ENCODE measurements at regions not wholly inside any gene's neighbourhood (a gene's known extent, or its start where the extent isn't known, plus 50 kb on each side); places are given as distances from the start of the nearest gene placed in this dataset.
A peak's percentile ranks its signal among the peaks of the same experiment; 100 is the strongest.

GRCh38 chr21:39005502-39005787 is 177.8 kb downstream of the PSMG1 start:
- intact Hi-C loops (cut with DNase I) = loop anchor here (10.0 kb wide), 1 partner anchor 99 kb away; no protein-coding TSS in a partner anchor
- H3K27me3 ChIP-seq = no peaks in the 10 kb centered on the region
- peaks cover 0 to 18% (median 15%) of the 10 kb centered on the region in 4 donors for H3K4me1 ChIP-seq
- no peak overlapping the region for H3K4me3 ChIP-seq
- 43 to 47% methylated on average over 3 of the region's 3 CpGs for WGBS, 2 donors
- no peaks in the 10 kb centered on the region for H3K9me3 ChIP-seq
- TF ChIP-seq POLR2AphosphoS5 (IDR thresholded peaks at IDR 0.05) = no peak
- TF ChIP-seq POLR2A (IDR thresholded peaks at IDR 0.05) = no peak
- TF ChIP-seq CTCF (IDR thresholded peaks at IDR 0.05) = no peak
- TF ChIP-seq EP300 (IDR thresholded peaks at IDR 0.05) = no peak
- H3K27ac ChIP-seq = peak overlapping the region; percentile 57 to 68 (median 67)
- no peak for DNase-seq
- H3K36me3 ChIP-seq = no peaks in the 10 kb centered on the region

GRCh38 chr21:39004634-39005501 is 178.4 kb downstream of the PSMG1 start:
- peak; percentile 87 for DNase-seq
- H3K4me1 ChIP-seq = peaks cover 0 to 18% (median 15%) of the 10 kb centered on the region in 4 donors
- peak overlapping the region; percentile 57 to 68 (median 67) for H3K27ac ChIP-seq
- H3K36me3 ChIP-seq = no peaks in the 10 kb centered on the region
- intact Hi-C loops (cut with DNase I) = loop anchor here (10.0 kb wide), 1 partner anchor 100 kb away; no protein-coding TSS in a partner anchor
- no peaks in the 10 kb centered on the region for H3K27me3 ChIP-seq
- H3K9me3 ChIP-seq = no peaks in the 10 kb centered on the region
- 8 to 13% methylated on average over 22 to 23 of the region's 23 CpGs for WGBS, 2 donors
- H3K4me3 ChIP-seq = no peak overlapping the region
- no peak for TF ChIP-seq POLR2AphosphoS5 (IDR thresholded peaks at IDR 0.05)
- TF ChIP-seq EP300 (IDR thresholded peaks at IDR 0.05) = no peak
- no peak for TF ChIP-seq CTCF (IDR thresholded peaks at IDR 0.05)
- no peak for TF ChIP-seq POLR2A (IDR thresholded peaks at IDR 0.05)

GRCh38 chr21:39003982-39004633 is 179.1 kb downstream of the PSMG1 start:
- no peaks in the 10 kb centered on the region for H3K27me3 ChIP-seq
- TF ChIP-seq POLR2A (IDR thresholded peaks at IDR 0.05) = no peak
- peak in 1 of 4 donors; percentile 44 for TF ChIP-seq POLR2AphosphoS5 (IDR thresholded peaks at IDR 0.05)
- no peak for TF ChIP-seq CTCF (IDR thresholded peaks at IDR 0.05)
- TF ChIP-seq EP300 (IDR thresholded peaks at IDR 0.05) = peak in 2 of 4 donors; percentile 52 to 65
- intact Hi-C loops (cut with DNase I) = loop anchor here (10.0 kb wide), 1 partner anchor 101 kb away; no protein-coding TSS in a partner anchor
- H3K36me3 ChIP-seq = no peaks in the 10 kb centered on the region
- peak overlapping the region; percentile 52 to 68 (median 67) for H3K27ac ChIP-seq
- DNase-seq = no peak
- no peak overlapping the region for H3K4me3 ChIP-seq
- WGBS, 2 donors = 23 to 45% methylated on average over 9 of the region's 9 CpGs
- H3K4me1 ChIP-seq = peaks cover 0 to 18% (median 15%) of the 10 kb centered on the region in 4 donors
- no peaks in the 10 kb centered on the region for H3K9me3 ChIP-seq

DNA sequence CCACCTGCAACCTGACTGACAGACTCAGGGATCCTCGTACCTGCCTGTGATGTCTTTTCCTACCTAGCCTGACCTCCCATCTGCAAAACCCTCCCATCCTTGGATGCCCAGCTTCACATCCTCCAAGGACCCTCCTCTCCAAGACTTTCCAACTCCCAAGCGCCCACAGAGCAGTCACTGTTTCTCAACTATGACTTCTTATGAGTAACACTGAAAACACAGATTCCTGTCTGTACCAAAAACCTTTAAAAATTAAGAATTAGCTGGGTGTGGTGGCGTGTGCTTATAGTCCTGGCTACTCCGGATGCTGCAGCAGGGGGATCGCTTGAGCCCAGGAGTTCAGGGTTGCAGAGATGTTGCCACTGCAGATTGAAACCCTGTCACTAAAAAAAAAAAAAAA is 181.9 kb downstream of the PSMG1 start:
- intact Hi-C loops (cut with DNase I) = loop anchor here (10.0 kb wide), 1 partner anchor 103 kb away; no protein-coding TSS in a partner anchor
- Histone ChIP-seq H3K27me3 (no peaks in the 10 kb centered on the region), H3K4me3 (no peak overlapping the region), H3K27ac (no peak overlapping the region), H3K36me3 (no peaks in the 10 kb centered on the region), H3K4me1 (peaks cover 0 to 18% (median 15%) of the 10 kb centered on the region in 4 donors), H3K9me3 (no peaks in the 10 kb centered on the region)
- 80 to 94% methylated on average over 5 of the region's 5 CpGs for WGBS, 2 donors
- no peak for DNase-seq
- TF ChIP-seq POLR2AphosphoS5 (IDR thresholded peaks at IDR 0.05) = no peak

DNA sequence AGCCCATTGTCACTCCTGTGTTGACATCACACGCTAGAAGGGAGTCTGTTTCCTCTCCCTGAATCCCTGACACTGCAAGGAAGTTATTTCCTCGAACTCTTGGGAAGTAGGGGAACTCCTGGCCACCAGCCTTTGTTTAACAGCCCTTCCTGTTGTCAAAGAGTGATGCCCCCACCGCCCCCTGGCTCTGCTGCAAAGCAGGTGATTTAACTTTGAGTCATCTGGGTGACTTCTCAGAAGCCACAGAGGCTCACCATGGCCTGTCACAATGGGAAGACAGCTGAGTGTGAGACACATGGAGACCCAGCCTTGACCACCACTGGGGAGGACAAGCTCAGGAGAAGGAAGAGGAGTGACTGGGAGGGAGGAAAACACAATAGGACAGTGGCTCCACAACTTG is 182.8 kb downstream of the PSMG1 start:
- TF ChIP-seq EP300 (IDR thresholded peaks at IDR 0.05) (peak in 1 of 4 donors; percentile 14), POLR2A (IDR thresholded peaks at IDR 0.05) (no peak), POLR2AphosphoS5 (IDR thresholded peaks at IDR 0.05) (peak in 2 of 4 donors; percentile 13 to 49), CTCF (IDR thresholded peaks at IDR 0.05) (no peak)
- Histone ChIP-seq H3K9me3 (no peaks in the 10 kb centered on the region), H3K27me3 (no peaks in the 10 kb centered on the region), H3K36me3 (no peaks in the 10 kb centered on the region), H3K4me3 (no peak overlapping the region), H3K4me1 (peaks cover 0 to 16% (median 15%) of the 10 kb centered on the region in 4 donors), H3K27ac (peak overlapping the region in 2 of 4 donors; percentile 11)
- no peak for DNase-seq
- 55 to 57% methylated on average over 3 of the region's 3 CpGs for WGBS, 2 donors
- intact Hi-C loops (cut with DNase I) = loop anchor here (10.0 kb wide), 1 partner anchor 104 kb away; no protein-coding TSS in a partner anchor

Measured in sigmoid colon (tissue), 6 donors.